CD4-positive, alpha-beta T cell treated with Interleukin-10 for 1 hour (primary cell): ENCODE measurements at regions not wholly inside any gene's neighbourhood (a gene's known extent, or its start where the extent isn't known, plus 50 kb on each side); places are given as distances from the start of the nearest gene placed in this dataset.

Experiments used
- DNase-seq: peaks from one replicate; pipeline ENCODE4 v3.0.0-alpha.2; 2020

- DNase-seq, result no peak
These were observed 187.7 kb upstream of the CHRNA7 start for GRCh38 chr15:31842532-31843195.

GRCh38 chr15:31843426-31844055 lies 186.8 kb upstream of the CHRNA7 start:
- no peak for DNase-seq

GRCh38 chr15:31845791-31846190 lies 184.5 kb upstream of the CHRNA7 start:
- DNase-seq, result no peak

GRCh38 chr15:31847961-31848360 lies 182.4 kb upstream of the CHRNA7 start:
- DNase-seq, result no peak

GRCh38 chr15:31848621-31849020 lies 181.7 kb upstream of the CHRNA7 start:
- DNase-seq, result no peak

- no peak for DNase-seq
These were observed 177.1 kb upstream of the CHRNA7 start for GRCh38 chr15:31852933-31853799.

GRCh38 chr15:31856581-31856980 lies 173.7 kb upstream of the CHRNA7 start:
- no peak for DNase-seq

GRCh38 chr15:31857194-31857593 lies 173.1 kb upstream of the CHRNA7 start:
- DNase-seq, result no peak

GRCh38 chr15:31858026-31858425 lies 172.3 kb upstream of the CHRNA7 start:
- DNase-seq, result no peak

GRCh38 chr15:31866248-31866647 lies 164.1 kb upstream of the CHRNA7 start:
- DNase-seq, result no peak

- DNase-seq, result peak; percentile 64
These were observed 162.5 kb upstream of the CHRNA7 start for GRCh38 chr15:31867536-31868442.

GRCh38 chr15:31869686-31870307 lies 160.5 kb upstream of the CHRNA7 start:
- DNase-seq, result no peak

GRCh38 chr15:31870328-31871165 lies 159.8 kb upstream of the CHRNA7 start, which contains the start of gene OTUD7A:
Gene OTUD7A, minus strand, starts transcription at chr15:31870673.
- peak; percentile 88 for DNase-seq

- no peak for DNase-seq
These were observed 159.0 kb upstream of the CHRNA7 start for GRCh38 chr15:31871166-31871886.

- DNase-seq, result no peak
These were observed 158.4 kb upstream of the CHRNA7 start for GRCh38 chr15:31871887-31872281.

GRCh38 chr15:31887246-31887645 lies 143.1 kb upstream of the CHRNA7 start:
- DNase-seq, result no peak

- no peak for DNase-seq
These were observed 137.8 kb upstream of the CHRNA7 start for GRCh38 chr15:31892513-31892912.

- no peak for DNase-seq
These were observed 136.5 kb upstream of the CHRNA7 start for GRCh38 chr15:31893780-31894179.

- no peak for DNase-seq
These were observed 132.6 kb upstream of the CHRNA7 start for GRCh38 chr15:31897746-31898145.

GRCh38 chr15:31901501-31901900 lies 128.8 kb upstream of the CHRNA7 start:
- DNase-seq, result no peak

GRCh38 chr15:31905054-31905453 lies 125.3 kb upstream of the CHRNA7 start:
- no peak for DNase-seq
